Skeletal muscle satellite cell (primary cell): ENCODE measurements at regions not wholly inside any gene's neighbourhood (a gene's known extent, or its start where the extent isn't known, plus 50 kb on each side); places are given as distances from the start of the nearest gene placed in this dataset.

ENCODE experiments used
- H3K27me3 ChIP-seq: 2 replicates; pipeline ENCODE4 v1.7.0; 2013; ENCODE audit warnings: low read length; ENCODE audit not compliant: control insufficient read depth, insufficient read depth
- H3K36me3 ChIP-seq: 2 replicates; pipeline ENCODE4 v1.7.0; 2013; ENCODE audit warnings: mild to moderate bottlenecking, control low read depth, low read length; ENCODE audit not compliant: insufficient read depth
- H3K4me1 ChIP-seq: 2 replicates; pipeline ENCODE4 v1.7.0; 2013; ENCODE audit warnings: low read length; ENCODE audit not compliant: control insufficient read depth, insufficient read depth
- H3K4me2 ChIP-seq: 2 replicates; pipeline ENCODE4 v1.7.0; 2013; ENCODE audit warnings: mild to moderate bottlenecking, low read length
- H3K4me3 ChIP-seq: 2 replicates; pipeline ENCODE4 v1.7.0; 2013; ENCODE audit warnings: low read length
- H3K9ac ChIP-seq: 2 replicates; pipeline ENCODE4 v1.7.0; 2013; ENCODE audit warnings: mild to moderate bottlenecking, low read depth, low read length, moderate library complexity
- H3K9me3 ChIP-seq: replicated peaks from 2 replicates; pipeline ENCODE4 v1.7.0; 2013; ENCODE audit warnings: mild to moderate bottlenecking, control low read depth, low read length

DNA sequence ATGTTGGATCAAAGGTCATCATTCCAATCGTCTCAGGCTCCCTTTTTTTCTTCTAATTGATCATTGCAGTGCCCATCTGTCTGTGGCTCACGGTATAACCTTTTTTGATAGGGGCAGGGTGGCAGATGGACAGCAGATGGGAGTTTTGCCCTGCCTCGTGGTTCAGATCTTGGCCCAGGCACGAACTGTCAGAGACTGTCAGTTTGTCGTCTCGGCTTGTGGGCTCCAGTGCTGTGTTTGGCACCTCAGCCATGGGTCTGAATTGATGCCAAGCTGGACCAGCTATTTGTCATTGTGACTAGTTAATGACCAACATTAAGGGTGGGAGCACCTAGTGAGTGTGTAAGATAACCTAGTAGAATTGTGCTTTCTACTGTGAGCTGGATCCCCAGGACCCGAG, 197.6 kb downstream of the PRL start:
- Histone ChIP-seq H3K4me3 (no peak overlapping the region), H3K36me3 (no peaks in the 10 kb centered on the region), H3K4me2 (no peak overlapping the region), H3K9me3 (no peaks in the 10 kb centered on the region), H3K9ac (no peak overlapping the region), H3K4me1 (no peaks in the 10 kb centered on the region), H3K27me3 (no peaks in the 10 kb centered on the region)

GRCh38 chr6:22099923-22100322, 196.9 kb downstream of the PRL start:
- Histone ChIP-seq H3K4me1 (no peaks in the 10 kb centered on the region), H3K36me3 (no peaks in the 10 kb centered on the region), H3K9ac (no peak overlapping the region), H3K4me3 (no peak overlapping the region), H3K27me3 (no peaks in the 10 kb centered on the region), H3K4me2 (no peak overlapping the region), H3K9me3 (no peaks in the 10 kb centered on the region)

GRCh38 chr6:22101163-22101562, 195.7 kb downstream of the PRL start:
- Histone ChIP-seq H3K27me3 (no peaks in the 10 kb centered on the region), H3K4me3 (no peak overlapping the region), H3K36me3 (no peaks in the 10 kb centered on the region), H3K9me3 (no peaks in the 10 kb centered on the region), H3K9ac (no peak overlapping the region), H3K4me1 (no peaks in the 10 kb centered on the region), H3K4me2 (no peak overlapping the region)

GRCh38 chr6:22102671-22103070, 194.2 kb downstream of the PRL start:
- no peaks in the 10 kb centered on the region for H3K27me3 ChIP-seq
- H3K4me2 ChIP-seq = no peak overlapping the region
- no peak overlapping the region for H3K4me3 ChIP-seq
- H3K36me3 ChIP-seq = no peaks in the 10 kb centered on the region
- H3K9me3 ChIP-seq = no peaks in the 10 kb centered on the region
- no peak overlapping the region for H3K9ac ChIP-seq
- H3K4me1 ChIP-seq = no peaks in the 10 kb centered on the region

DNA sequence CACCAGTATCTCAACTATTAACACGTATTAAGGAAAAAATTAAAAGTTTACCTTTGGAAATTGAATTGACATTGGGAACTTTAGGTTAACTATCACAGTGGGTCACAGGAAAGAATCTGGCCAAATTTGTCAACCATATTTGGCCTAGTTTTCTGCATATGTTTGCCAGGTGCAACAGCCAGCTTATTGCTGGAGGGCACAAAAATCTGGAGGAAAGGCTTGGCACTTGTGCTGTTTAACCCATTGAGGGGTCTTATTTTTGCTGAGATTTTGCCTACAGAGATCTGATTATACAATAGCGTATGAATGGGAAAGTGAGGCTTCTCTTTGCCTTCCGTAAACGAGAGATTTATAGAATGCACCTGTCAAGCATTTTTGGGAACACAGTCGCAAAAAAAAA, 190.4 kb downstream of the PRL start:
- Histone ChIP-seq H3K9me3 (no peaks in the 10 kb centered on the region), H3K27me3 (no peaks in the 10 kb centered on the region), H3K36me3 (no peaks in the 10 kb centered on the region), H3K4me2 (no peak overlapping the region), H3K4me1 (peaks cover 3% of the 10 kb centered on the region), H3K4me3 (no peak overlapping the region), H3K9ac (no peak overlapping the region)

DNA sequence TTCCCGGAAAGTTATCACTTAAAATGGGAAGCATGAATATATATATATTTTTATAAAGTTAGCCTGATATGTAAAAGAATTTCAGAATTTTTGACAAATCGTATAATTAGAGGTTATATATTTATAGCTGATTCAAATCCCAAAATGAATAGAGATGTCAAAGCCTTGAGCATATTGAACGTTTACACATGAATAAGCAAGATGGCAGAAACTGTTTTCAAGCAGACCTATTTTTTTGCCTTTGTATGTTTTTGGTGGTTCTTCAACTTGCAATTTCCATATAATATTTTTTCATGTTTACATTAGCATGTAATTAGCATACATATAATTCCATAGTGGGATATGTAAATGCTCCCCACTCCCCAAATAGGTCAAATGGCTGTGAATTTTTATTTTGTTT, 189.9 kb downstream of the PRL start:
- Histone ChIP-seq H3K9ac (no peak overlapping the region), H3K4me1 (peaks cover 3% of the 10 kb centered on the region), H3K27me3 (no peaks in the 10 kb centered on the region), H3K4me3 (no peak overlapping the region), H3K4me2 (no peak overlapping the region), H3K9me3 (no peaks in the 10 kb centered on the region), H3K36me3 (no peaks in the 10 kb centered on the region)

- no peak overlapping the region for H3K9ac ChIP-seq
- H3K36me3 ChIP-seq = no peaks in the 10 kb centered on the region
- H3K27me3 ChIP-seq = no peaks in the 10 kb centered on the region
- peaks cover 10% of the 10 kb centered on the region for H3K4me1 ChIP-seq
- no peaks in the 10 kb centered on the region for H3K9me3 ChIP-seq
- no peak overlapping the region for H3K4me2 ChIP-seq
- H3K4me3 ChIP-seq = no peak overlapping the region
Measured at GRCh38 chr6:22108199-22108598, 188.6 kb downstream of the PRL start.

DNA sequence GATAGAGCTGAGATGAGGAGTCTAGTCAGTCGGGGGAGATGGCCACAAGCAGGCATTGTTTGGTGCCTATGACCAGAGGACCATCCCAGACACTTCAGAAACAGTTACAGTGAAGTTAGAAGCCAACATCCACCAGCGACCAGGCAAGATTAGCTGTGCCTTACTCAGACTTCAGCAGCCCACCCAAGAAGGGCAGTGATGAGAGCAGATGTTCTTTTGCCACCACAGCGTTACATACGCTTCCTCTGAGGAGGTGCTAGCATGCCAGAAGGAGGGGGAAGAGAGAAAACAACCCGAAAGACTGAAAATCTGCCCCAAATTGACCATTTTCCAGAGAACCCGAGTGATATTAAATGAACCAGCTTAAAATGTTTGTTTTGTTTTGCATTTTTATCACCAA, 186.8 kb downstream of the PRL start:
- peaks cover 15% of the 10 kb centered on the region for H3K4me1 ChIP-seq
- H3K9ac ChIP-seq = no peak overlapping the region
- H3K27me3 ChIP-seq = no peaks in the 10 kb centered on the region
- no peak overlapping the region for H3K4me3 ChIP-seq
- H3K4me2 ChIP-seq = no peak overlapping the region
- H3K9me3 ChIP-seq = no peaks in the 10 kb centered on the region
- no peaks in the 10 kb centered on the region for H3K36me3 ChIP-seq

DNA sequence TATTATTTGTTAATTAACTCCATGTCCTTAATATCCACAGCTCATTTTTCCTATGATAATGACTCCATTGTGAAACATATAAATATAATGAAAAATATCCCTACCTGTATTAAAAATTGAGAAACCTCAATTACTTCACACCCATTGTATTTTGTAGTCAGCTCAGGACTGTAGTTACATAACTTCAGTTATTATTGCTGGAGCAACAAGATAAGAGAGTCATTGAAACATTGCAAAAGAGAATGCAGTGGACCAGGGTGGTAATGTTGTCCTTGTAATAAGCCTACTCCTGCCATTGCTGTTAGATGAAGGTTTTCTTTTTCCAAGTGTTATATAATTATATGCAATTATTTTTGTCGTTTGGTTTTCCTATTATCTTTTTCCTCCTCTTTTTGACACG, 184.4 kb downstream of the PRL start:
- Histone ChIP-seq H3K9me3 (no peaks in the 10 kb centered on the region), H3K4me3 (no peak overlapping the region), H3K4me1 (peaks cover 15% of the 10 kb centered on the region), H3K27me3 (no peaks in the 10 kb centered on the region), H3K36me3 (no peaks in the 10 kb centered on the region), H3K4me2 (peak overlapping the region; percentile 13), H3K9ac (peak overlapping the region; percentile 8)

GRCh38 chr6:22113026-22113766, 183.6 kb downstream of the PRL start:
- H3K9ac ChIP-seq = peak overlapping the region; percentile 8

GRCh38 chr6:22115559-22115958, 181.3 kb downstream of the PRL start:
- H3K4me3 ChIP-seq = no peak overlapping the region
- H3K4me2 ChIP-seq = no peak overlapping the region
- peaks cover 12% of the 10 kb centered on the region for H3K4me1 ChIP-seq
- no peaks in the 10 kb centered on the region for H3K9me3 ChIP-seq
- no peaks in the 10 kb centered on the region for H3K27me3 ChIP-seq
- no peak overlapping the region for H3K9ac ChIP-seq
- no peaks in the 10 kb centered on the region for H3K36me3 ChIP-seq

More at GRCh38 chr6:22113026-22113766, 183.6 kb downstream of the PRL start:
- no peaks in the 10 kb centered on the region for H3K36me3 ChIP-seq
- H3K9me3 ChIP-seq = no peaks in the 10 kb centered on the region
- no peak overlapping the region for H3K4me3 ChIP-seq
- peaks cover 15% of the 10 kb centered on the region for H3K4me1 ChIP-seq
- peak overlapping the region; percentile 30 for H3K4me2 ChIP-seq
- H3K27me3 ChIP-seq = no peaks in the 10 kb centered on the region

- Histone ChIP-seq H3K9ac (no peak overlapping the region), H3K4me2 (no peak overlapping the region), H3K36me3 (no peaks in the 10 kb centered on the region), H3K4me3 (no peak overlapping the region), H3K9me3 (no peaks in the 10 kb centered on the region), H3K27me3 (no peaks in the 10 kb centered on the region), H3K4me1 (peaks cover 8% of the 10 kb centered on the region)
Measured at GRCh38 chr6:22117631-22118030, 179.2 kb downstream of the PRL start.
